ENCODE measurements at regions not wholly inside any gene's neighbourhood (a gene's known extent, or its start where the extent isn't known, plus 50 kb on each side); places are given as distances from the start of the nearest gene placed in this dataset.

- no peak for DNase-seq
Observed at GRCh38 chr9:32837551-32838058, 54.3 kb downstream of the TMEM215 start.

DNA sequence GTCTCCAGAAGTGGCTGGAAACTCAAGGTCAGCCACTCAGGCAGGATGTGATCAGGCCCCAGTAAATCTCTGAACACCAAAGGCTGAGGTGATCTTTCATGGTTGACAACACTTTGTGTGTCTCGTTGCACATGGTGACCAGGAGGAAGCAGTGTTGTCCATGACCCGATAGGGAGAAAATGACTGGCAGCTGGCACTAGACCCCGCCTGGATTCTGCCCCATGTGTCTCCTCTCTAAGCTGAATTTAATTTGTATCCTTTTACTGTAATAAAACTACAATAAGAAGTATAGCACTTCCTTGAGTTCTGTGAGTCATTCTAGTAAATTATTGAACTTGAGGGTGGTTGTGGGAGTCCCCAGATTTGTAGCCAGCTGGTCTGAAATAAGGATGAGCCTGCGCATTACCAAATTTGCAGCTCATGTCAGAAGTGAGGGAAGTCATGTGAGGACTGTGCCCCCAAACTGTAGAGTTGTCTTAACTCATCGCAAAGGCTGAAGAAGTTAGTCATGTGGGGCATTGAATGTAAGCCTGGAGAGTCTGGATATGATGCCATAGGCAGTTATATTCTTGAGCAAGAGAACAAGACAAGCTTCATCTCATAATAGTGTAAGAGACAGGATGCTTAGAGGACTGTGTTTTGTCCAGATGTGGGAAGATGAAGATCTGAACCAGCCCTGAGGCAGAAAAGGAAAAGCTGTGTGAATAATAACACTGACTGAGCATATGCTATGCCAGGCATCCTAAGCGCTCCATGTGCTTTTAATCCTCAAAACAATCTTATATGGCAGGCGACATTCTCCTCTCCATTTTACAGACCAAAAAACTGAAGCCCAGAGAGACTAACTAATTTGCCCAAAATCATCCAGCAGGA, 55.9 kb downstream of the TMEM215 start:
- DNase-seq, result no peak

DNA sequence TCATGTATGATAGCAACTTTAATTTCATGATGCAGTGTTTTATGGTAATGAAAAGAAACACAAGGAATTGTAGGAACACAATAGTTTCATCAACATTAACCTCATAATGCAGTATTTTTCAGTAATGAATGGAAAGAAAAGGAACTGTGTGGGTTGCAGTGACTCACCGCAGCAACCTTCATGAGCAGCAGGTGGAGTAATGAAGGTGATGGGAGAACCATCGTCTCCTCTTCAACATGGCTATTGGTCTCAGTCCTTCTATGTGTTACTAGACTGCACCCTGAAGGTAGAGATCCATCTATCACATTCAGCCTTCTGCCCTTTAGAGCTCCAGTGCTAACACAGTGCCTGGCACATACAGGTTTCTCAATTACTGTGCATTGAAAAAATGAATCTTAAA, 58.0 kb downstream of the TMEM215 start:
- DNase-seq, result peak; percentile 2

DNA sequence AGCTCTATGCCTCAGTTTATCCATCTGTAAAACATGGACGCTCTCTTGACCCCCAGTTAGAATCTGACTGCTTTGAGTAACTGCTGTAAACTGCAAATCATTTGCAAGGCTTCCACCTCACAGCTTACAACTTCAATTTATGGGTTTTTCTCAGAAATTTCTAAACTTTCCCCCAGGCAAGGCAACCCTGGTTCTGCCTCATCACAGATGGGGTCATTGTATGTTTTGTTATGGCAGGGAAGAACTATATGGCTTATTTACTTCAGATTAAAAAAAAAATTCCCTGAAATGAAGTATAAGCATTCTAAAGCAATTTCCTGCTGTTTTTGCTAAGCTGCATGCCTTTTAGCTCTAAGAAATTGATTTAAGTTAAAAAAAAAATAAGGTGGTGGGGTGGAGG, 60.0 kb downstream of the TMEM215 start:
- DNase-seq, result no peak

GRCh38 chr9:32844259-32844658, 60.9 kb downstream of the TMEM215 start:
- no peak for DNase-seq

DNA sequence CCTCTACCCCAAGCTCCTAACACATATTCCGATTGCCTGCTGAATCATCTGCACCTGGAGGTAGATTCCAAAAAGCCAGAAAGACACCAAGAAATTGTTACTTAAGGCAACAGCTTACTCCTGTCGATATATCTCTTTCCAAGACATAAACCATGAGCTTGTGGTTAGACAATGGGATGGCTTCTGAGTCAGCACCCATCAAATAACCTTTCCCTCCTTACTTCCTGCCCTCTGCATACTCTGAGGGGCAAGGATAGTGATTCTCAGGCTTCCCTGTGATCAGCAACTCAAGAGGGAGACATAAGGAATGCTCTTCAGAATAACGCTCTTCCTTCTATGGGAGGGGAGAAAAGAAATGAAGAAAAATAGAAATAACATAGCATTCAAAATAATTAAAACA, 70.9 kb downstream of the TMEM215 start:
- DNase-seq, result no peak

DNA sequence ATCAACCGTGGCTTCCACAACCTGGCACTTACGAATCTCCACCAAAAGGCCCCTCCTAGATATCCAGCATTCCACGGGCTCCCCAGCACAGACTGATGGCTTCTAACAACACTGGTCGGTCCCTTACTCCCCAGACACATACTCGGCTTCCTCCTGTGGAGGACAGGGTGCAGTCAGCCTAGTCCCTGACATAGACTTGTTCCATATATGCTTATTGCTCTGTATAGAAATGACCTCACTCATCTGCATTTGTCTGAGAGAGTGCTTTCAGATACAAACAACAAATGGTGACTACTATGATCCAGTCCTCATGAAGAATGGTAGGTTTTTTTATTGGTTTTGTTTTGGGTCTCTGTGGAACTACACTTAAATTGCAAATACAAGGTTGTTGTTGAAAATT, 72.4 kb downstream of the TMEM215 start:
- DNase-seq, result no peak

GRCh38 chr9:32863291-32863690, 80.0 kb downstream of the TMEM215 start:
- no peak for DNase-seq

DNA sequence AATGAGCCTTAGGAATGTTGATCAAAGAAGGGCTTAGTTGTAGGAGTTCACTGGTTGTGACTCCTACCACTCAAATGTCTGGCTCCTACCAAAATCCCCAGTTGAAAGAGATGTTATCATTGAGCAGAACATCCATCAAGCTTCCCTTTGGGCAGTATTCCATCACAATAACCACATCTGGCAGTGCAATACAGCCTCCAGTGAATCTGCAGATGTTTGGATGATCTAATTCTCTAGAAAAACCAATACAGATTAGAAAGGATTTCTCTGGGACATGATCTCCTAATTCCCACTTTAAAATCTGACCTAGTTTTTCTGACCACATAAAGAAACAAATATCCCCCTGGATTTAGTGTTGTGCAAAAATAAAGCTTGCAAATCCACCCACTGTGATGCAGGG, 81.6 kb downstream of the TMEM215 start:
- no peak for DNase-seq

GRCh38 chr9:32866273-32866672, 82.9 kb downstream of the TMEM215 start:
- DNase-seq, result peak; percentile 11

DNA sequence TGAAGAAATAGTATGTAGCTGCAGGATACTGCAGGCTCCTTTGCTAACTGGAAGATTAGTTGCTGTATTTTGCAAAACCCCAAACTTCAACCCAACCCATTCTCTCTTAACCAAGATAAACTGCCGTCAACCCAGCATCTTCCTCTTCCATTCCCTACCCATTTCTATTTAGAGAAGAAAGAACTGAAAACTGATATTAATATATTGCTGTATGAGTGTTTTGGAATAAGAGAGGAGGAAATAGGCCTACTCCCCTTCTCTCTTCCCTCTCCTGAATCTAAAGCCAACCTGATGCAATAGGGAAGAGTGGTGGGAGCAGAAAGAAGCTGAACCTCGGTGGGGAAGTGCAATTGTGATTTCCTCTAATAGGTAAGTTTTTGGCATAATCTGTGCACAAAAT, 83.7 kb downstream of the TMEM215 start:
- DNase-seq, result no peak

GRCh38 chr9:32867601-32868204, 84.4 kb downstream of the TMEM215 start:
- DNase-seq, result no peak

DNA sequence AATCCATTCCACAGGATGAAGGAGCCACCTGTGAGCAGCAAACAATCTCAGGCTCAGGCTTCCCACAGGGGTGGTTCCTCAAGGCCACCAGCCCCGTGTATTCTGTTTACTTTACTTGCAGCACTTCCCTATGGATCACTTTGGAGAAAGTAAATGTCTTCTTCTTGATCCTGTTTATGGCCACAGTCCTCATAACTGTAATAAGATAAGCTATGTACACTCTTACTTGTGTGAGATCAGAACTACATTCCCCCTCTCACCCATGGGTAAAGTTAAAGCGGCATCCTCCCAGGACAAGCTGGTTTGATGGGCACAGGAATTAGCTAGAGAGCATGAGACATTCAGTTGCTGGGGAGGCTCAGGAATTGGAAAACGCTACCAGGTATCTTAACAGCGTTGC, 86.1 kb downstream of the TMEM215 start:
- no peak for DNase-seq

- DNase-seq, result no peak
Observed at GRCh38 chr9:32873131-32873530, 89.8 kb downstream of the TMEM215 start.

- DNase-seq, result no peak
Observed at GRCh38 chr9:32873553-32873952, 90.2 kb downstream of the TMEM215 start.

DNA sequence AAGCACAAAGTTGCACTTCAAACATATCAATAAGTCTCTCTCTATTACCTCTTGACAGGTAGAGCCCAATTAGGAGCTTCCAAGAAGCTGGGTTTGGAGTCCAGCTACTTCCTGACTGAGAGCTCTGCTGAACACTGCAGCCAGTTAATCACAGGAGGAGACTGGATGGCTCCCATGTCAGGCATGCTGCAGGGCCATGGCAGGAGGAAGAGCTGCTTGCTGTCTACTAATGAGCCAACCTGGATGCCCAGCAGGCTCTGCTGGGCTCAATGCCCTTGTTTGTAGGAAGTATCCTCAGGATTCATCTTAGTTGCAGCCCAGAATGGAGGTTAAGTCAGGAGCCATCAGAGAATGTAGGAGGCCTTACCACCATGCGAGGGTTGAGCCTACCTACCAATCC, 91.9 kb downstream of the TMEM215 start:
- no peak for DNase-seq

GRCh38 chr9:32875748-32876147, 92.4 kb downstream of the TMEM215 start:
- DNase-seq, result no peak

DNA sequence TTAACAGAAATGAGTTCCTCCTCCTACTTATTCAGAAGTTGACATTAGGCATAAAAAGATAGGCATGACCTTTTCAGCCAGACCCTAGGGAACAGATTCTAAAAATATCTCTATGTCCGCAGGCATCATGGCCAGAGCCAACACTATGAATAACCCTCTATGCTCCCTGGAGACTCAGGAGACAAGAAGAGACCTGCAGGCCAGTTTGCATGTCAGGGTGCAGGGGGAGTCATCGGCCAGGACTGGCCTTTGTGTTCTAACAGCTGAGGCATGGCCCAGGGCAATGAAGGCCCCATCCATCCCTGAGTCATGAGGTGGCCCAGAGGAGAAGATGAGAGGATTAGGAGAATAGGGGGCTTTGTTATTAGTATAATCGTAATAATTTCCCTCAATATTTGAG, 93.8 kb downstream of the TMEM215 start:
- no peak for DNase-seq

GRCh38 chr9:32877639-32878217, 94.4 kb downstream of the TMEM215 start:
- no peak for DNase-seq

DNA sequence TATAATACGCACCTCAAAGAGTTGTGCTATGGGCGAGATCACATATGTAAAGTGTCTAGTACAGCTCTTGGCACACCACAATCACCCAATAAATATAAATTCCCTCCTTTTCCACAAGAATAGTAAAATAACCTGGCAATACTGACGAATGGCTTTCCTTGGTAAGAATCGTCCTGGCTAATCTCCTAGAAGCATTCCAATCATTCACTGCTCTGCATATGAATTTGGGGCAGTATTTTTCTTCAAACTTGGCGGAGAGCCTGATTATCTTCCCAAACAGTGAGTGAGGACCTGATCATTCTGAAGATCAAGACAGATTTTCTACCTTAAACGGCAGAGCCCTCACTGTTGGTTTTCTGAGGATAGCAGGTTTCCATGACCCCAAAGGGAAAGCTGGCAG, 96.0 kb downstream of the TMEM215 start:
- no peak for DNase-seq

GRCh38 chr9:32881948-32882347, 98.6 kb downstream of the TMEM215 start:
- no peak for DNase-seq

- no peak for DNase-seq
Observed at GRCh38 chr9:32882705-32883104, 99.4 kb downstream of the TMEM215 start.

- DNase-seq, result no peak
Observed at GRCh38 chr9:32884482-32884881, 101.1 kb downstream of the TMEM215 start.

- DNase-seq, result no peak
Observed at GRCh38 chr9:32886021-32886420, 102.7 kb downstream of the TMEM215 start.
